K562 (cell line): ENCODE measurements at regions not wholly inside any gene's neighbourhood (a gene's known extent, or its start where the extent isn't known, plus 50 kb on each side); places are given as distances from the start of the nearest gene placed in this dataset.

Experiments
- ATAC-seq: fragments of 200-7000 bp; cut with Tn5 transposase; 3 replicates; pipeline ENCODE4 v1.9.1; 2020; ENCODE audit warnings: moderate library complexity
- BruUV-seq: library from RNA; stranded (reverse); fragments of 400-500 nt; replicated peaks from 2 replicates; lab custom pipeline; 2021; lab: Mats Ljungman, UMichigan
- CTCF ChIA-PET: fragments of 300-600 bp; formaldehyde crosslinking; extraction: SDS; loops from one replicate; lab custom pipeline; 2021; ENCODE audit warnings: low intra/inter-chr PET ratio; lab: Yijun Ruan, JAX
- POLR2A ChIA-PET: fragments of 300-600, 350-650 bp; sonication (Branson Sonifier 250); formaldehyde crosslinking; extraction: SDS; loops from one replicate; lab custom pipeline; 2021; ENCODE audit warnings: antibody characterized with exemption, inconsistent platforms; lab: Yijun Ruan, JAX
- DNase-seq, 4 experiments: peaks; one replicate each; pipeline versions ENCODE4 v3.0.0 to v3.0.0-alpha.2; 2011 to 2018; ENCODE audit warnings: low spot score in 3 of 4, mixed read lengths in 3 of 4; ENCODE audit errors: extremely low read depth in 1 of 4
- FAIRE-seq: peaks from 2 replicates; lab custom pipeline; 2011; peaks lifted over from hg19 to GRCh38; lab: Jason Lieb, UNC
- H2AFZ ChIP-seq: 2 replicates; pipeline ENCODE4 v1.6.0; 2011; ENCODE audit warnings: low read depth, low read length, control low read depth, inconsistent platforms
- H3K27ac ChIP-seq: fragments of 200-600 bp; 3 replicates; pipeline ENCODE4 v1.8.0; 2011; ENCODE audit warnings: low read depth, mild to moderate bottlenecking, control low read depth, inconsistent platforms, low read length, moderate library complexity, mixed read lengths; ENCODE audit errors: extremely low read depth
- H3K27me3 ChIP-seq, 2 experiments: fragments of 300-600 bp in 1 of 2; 2 replicates in 1 of 2; 3 replicates in 1 of 2; pipeline versions ENCODE4 v1.6.0 to v1.8.0; 2011; ENCODE audit warnings: inconsistent platforms in 2 of 2, low read length in 2 of 2, mild to moderate bottlenecking in 1 of 2, mixed read lengths in 1 of 2, moderate library complexity in 1 of 2; ENCODE audit not compliant: control insufficient read depth in 2 of 2, insufficient read depth in 2 of 2
- H3K36me3 ChIP-seq: fragments of 300-600 bp; 3 replicates; pipeline ENCODE4 v1.8.0; 2011; ENCODE audit warnings: mild to moderate bottlenecking, low read length, inconsistent platforms; ENCODE audit not compliant: control insufficient read depth, insufficient read depth
- H3K4me1 ChIP-seq, 2 experiments: fragments of 200-600 bp in 1 of 2; replicated peaks in 1 of 2; 2 replicates in 1 of 2; 3 replicates in 1 of 2; pipeline versions ENCODE4 v1.5.1 to v1.8.0; 2011; ENCODE audit warnings: inconsistent platforms in 2 of 2, low read length in 2 of 2, mild to moderate bottlenecking in 1 of 2, mixed read lengths in 1 of 2, moderate library complexity in 1 of 2; ENCODE audit not compliant: control insufficient read depth in 2 of 2, insufficient read depth in 2 of 2
- H3K4me2 ChIP-seq: 2 replicates; pipeline ENCODE4 v1.6.1; 2011; ENCODE audit warnings: low read length, control low read depth, inconsistent platforms, mixed read lengths; ENCODE audit not compliant: insufficient read depth
- H3K4me3 ChIP-seq: fragments of 200-600 bp; sonication (generic), shearing (Covaris generic); 2 replicates; pipeline ENCODE4 v1.5.1; 2016; ENCODE audit warnings: control low read depth, inconsistent platforms
- H3K79me2 ChIP-seq: fragments of 200-600 bp; 3 replicates; pipeline ENCODE4 v1.8.0; 2011; ENCODE audit warnings: low read length, inconsistent platforms; ENCODE audit not compliant: control insufficient read depth, insufficient read depth
- H3K9ac ChIP-seq, 2 experiments: 2 replicates each; pipeline versions ENCODE4 v1.6.0 to v1.6.1; 2011; ENCODE audit warnings: low read depth in 2 of 2, low read length in 2 of 2, control low read depth in 1 of 2, inconsistent platforms in 1 of 2, mild to moderate bottlenecking in 1 of 2, mixed read lengths in 1 of 2; ENCODE audit not compliant: insufficient read depth in 1 of 2
- H3K9me1 ChIP-seq: one replicate; pipeline ENCODE4 v1.6.0; 2011; ENCODE audit warnings: inconsistent platforms, mild to moderate bottlenecking, low read length, moderate library complexity; ENCODE audit not compliant: control insufficient read depth, insufficient read depth
- H3K9me3 ChIP-seq: replicated peaks from 2 replicates; pipeline ENCODE4 v1.5.1; 2011; ENCODE audit warnings: low read depth, low read length, inconsistent platforms; ENCODE audit not compliant: control insufficient read depth, insufficient read depth
- H4K20me1 ChIP-seq: replicated peaks from 2 replicates; pipeline ENCODE4 v1.6.1; 2011; ENCODE audit warnings: low read length, inconsistent platforms, mixed read lengths; ENCODE audit not compliant: control insufficient read depth, insufficient read depth
- BCOR ChIP-seq: fragments of 450-650 bp; IDR thresholded peaks from 2 replicates; pipeline ENCODE4 v1.6.1; 2016
- MYC ChIP-seq, 2 experiments: fragments of 250-450 bp in 1 of 2; sonication (Bioruptor Pico) in 1 of 2; IDR thresholded peaks; 2 replicates each; pipeline versions ENCODE4 v1.5.1 to v1.6.1; 2012 to 2021; ENCODE audit warnings: low read depth in 2 of 2, borderline replicate concordance in 1 of 2, improper control_type of control experiment in 1 of 2, low read length in 1 of 2, mild to moderate bottlenecking in 1 of 2, moderate library complexity in 1 of 2
- NCOA6 ChIP-seq: fragments of 450-650 bp; IDR thresholded peaks from 2 replicates; pipeline ENCODE4 v1.6.1; 2017; ENCODE audit warnings: mild to moderate bottlenecking
- OTX1 ChIP-seq: fragments of 450-650 bp; formaldehyde crosslinking; IDR thresholded peaks from 2 replicates; pipeline ENCODE4 v1.4.0; 2022; ENCODE audit warnings: mild to moderate bottlenecking
- RNF2 ChIP-seq: sonication (generic); IDR thresholded peaks from 2 replicates; pipeline ENCODE4 v1.6.1; 2016
- SMARCC2 ChIP-seq: fragments of 450-650 bp; IDR thresholded peaks from 2 replicates; pipeline ENCODE4 v1.6.1; 2017; ENCODE audit warnings: antibody characterized with exemption, moderate library complexity, mild to moderate bottlenecking, low read depth
- TRIM28 ChIP-seq: fragments of 450-650 bp; IDR thresholded peaks from 2 replicates; pipeline ENCODE4 v1.6.1; 2017
- ZFP30 ChIP-seq: fragments of 250-450 bp; sonication (Bioruptor Pico); IDR thresholded peaks from 2 replicates; pipeline ENCODE4 v1.8.0; 2022; ENCODE audit warnings: moderate library complexity, mild to moderate bottlenecking, inconsistent platforms, borderline replicate concordance
- ZFPM2 ChIP-seq: fragments of 250-450 bp; sonication (Bioruptor Pico); IDR thresholded peaks from 2 replicates; pipeline ENCODE4 v1.5.1; 2022; ENCODE audit warnings: mild to moderate bottlenecking
- ZNF57 ChIP-seq: fragments of 450-650 bp; formaldehyde crosslinking; IDR thresholded peaks from 2 replicates; pipeline ENCODE4 v1.4.0; 2020; ENCODE audit warnings: mild to moderate bottlenecking, moderate library complexity
- WGBS: fragments of 100-300 bp; shearing (Covaris generic); methylation state at CpG from one replicate; pipeline ENCODE4 v1.1.6; 2016; ENCODE audit warnings: low coverage, mixed read lengths; ENCODE audit not compliant: insufficient coverage; ENCODE audit errors: missing lambda C conversion rate; 5-methylcytosine and 5-hydroxymethylcytosine counted together
- in situ Hi-C: fragments of 300-500 bp; cut with MboI; formaldehyde crosslinking; loops from 4 replicates; pipeline ENCODE4 v1.15.0; 2018; ENCODE audit warnings: inconsistent platforms, mixed read lengths
- intact Hi-C: fragments of 100-400 bp; cut with micrococcal nuclease; formaldehyde crosslinking; loops from 2 replicates; pipeline ENCODE4 v1.14.2; 2022

- BruUV-seq: no TSS peak
- no peak for FAIRE-seq
- intact Hi-C loops: no loop called here
- in situ Hi-C loops: no loop called here
- Histone ChIP-seq H2AFZ (no peak overlapping the region), H3K9me1 (no peaks in the 10 kb centered on the region), H3K79me2 (no peaks in the 10 kb centered on the region), H3K4me2 (no peak overlapping the region), H3K36me3 (no peaks in the 10 kb centered on the region), H3K27me3 (peaks cover 10 to 33% of the 10 kb centered on the region in 2 experiments)
- 0% methylated on average over 3 of the region's 3 CpGs for WGBS
- TF ChIP-seq ZNF57 (CRISPR knock-in tag) (no peak), TRIM28 (no peak), OTX1 (no peak), BCOR (no peak), NCOA6 (no peak), MYC (IDR thresholded peaks at IDR 0.05; ENCODE audit: low read depth, low read length) (no peak), MYC (CRISPR knock-in tag; IDR thresholded peaks at IDR 0.05; ENCODE audit: borderline replicate concordance, low read depth) (no peak), RNF2 (no peak), SMARCC2 (no peak), ZFPM2 (no peak), ZFP30 (no peak)
- TF ChIP-seq, all 486 proteins: peak for 0
- Histone ChIP-seq H4K20me1 (peaks cover 3% of the 10 kb centered on the region; the same call in 1 of the 2 replicates), H3K27ac (no peak overlapping the region), H3K4me1 (no peaks in the 10 kb centered on the region), H3K4me3 (no peak overlapping the region), H3K9me3 (no peaks in the 10 kb centered on the region), H3K9ac (no peak overlapping the region)
- CTCF ChIA-PET: no interaction called here
- no peak for DNase-seq
- ATAC-seq: no peak
- POLR2A ChIA-PET: no interaction called here
Observed at GRCh38 chr20:57939499-57939898, 229.7 kb upstream of the PMEPA1 start.
